HG03095 (cell line): ENCODE measurements at regions not wholly inside any gene's neighbourhood (a gene's known extent, or its start where the extent isn't known, plus 50 kb on each side); places are given as distances from the start of the nearest gene placed in this dataset.

Source experiments
- ATAC-seq: cut with Tn5 transposase; IDR thresholded peaks from one replicate; pipeline ENCODE4 v1.9.1; 2021; ENCODE audit warnings: moderate library complexity; ENCODE audit not compliant: unreplicated experiment

DNA sequence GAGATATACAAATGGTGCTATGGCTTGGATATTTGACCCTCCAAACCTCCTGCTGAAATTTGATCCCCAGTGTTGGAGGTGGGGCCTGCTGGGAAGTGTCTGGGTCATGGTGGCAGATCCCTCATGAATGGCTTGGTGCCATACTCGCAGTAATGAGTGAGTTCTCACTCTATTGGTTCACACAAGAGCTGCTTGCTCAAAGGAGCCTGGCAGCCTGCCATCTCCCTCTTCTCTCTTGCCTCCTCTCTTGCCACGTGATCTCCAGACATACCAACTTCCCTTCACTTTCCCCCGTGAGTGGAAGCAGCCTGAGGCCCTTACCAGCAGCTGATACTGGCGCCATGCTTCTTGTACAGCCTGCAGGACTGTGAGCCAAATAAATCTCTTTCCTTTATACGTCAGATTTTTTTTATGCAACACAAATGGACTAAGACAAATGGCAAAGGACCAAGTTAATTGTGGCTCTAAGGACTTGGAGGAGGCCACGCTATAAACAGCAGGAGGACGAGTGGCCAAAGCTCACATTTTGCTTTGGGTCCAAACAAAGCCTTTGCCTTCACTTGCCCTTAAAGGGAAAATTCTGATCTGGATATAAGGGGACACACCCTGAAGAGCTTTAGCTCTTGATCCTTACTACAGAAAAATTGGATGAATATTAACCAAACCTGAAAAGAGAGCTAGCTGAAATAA, 214.7 kb downstream of the SS18 start:
- ATAC-seq = no peak

DNA sequence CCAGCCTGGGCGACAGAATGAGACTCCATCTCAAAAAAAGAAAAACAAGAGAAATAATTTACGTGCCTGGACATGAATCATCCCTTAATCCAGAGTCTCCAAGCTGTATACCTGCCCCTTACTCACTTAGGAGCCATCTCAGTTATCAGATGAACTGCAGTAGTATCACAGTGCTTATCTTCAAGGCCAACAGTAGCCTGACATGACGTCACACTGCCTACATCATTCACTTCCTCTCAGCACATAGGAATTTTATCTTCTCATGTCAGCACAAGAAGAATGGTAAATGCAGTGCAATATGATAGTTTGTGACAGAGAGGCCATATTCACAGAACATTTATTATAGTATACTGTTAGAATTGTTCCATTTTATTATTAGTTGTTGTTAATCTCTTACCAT, 216.6 kb downstream of the SS18 start:
- ATAC-seq = no peak

DNA sequence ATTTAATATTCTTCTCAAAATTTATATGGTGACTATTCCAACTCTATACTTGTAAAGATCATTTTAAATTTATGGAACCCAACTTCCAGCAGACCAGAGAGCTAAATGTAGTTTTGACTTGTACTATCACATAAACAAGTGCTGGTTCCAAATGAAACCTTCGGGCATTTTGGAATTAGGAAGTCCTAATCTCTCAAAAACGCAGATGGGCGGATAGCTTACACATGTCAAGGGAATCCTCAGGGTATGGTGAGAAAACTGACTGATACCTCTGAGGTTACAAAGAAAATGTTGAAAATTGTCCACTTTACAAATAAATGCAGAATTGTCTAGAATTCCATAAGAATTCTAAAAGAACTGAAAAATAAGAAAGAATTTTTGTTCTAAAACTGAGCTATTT, 224.1 kb downstream of the SS18 start:
- no peak for ATAC-seq

DNA sequence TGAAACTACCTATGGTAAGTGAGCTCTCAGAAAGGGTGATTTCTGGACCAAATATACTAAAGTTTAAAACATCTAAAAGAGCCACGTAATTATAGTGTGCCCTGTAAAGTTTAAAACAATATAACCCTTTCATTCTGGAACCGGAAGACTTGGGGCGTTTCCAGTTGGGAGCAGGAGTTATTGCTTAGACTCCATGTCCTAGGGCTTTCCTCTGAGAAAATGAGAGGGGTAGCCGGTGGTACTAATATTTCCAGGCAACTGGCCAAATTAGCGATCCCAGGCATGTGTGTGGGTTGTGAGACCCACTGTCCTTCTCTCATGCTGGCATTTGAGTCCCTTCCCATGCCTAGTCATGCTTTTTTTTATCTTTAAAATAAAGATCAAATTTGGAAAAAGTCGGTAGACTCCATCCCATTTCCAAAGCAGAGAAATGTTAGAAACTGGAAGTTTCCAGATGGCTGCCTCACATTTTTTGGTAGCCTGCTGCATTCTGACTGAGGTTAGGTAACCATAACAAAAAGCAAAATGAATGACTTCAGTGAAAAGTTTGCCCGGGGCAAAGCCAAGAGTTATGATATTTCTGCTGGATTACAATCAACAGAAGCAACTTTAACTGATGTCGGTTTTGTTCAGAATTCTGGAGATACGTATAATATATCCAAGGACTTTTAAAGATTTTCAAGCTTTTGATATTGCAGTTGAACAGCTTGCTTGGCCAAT, 227.4 kb downstream of the SS18 start:
- no peak for ATAC-seq

DNA sequence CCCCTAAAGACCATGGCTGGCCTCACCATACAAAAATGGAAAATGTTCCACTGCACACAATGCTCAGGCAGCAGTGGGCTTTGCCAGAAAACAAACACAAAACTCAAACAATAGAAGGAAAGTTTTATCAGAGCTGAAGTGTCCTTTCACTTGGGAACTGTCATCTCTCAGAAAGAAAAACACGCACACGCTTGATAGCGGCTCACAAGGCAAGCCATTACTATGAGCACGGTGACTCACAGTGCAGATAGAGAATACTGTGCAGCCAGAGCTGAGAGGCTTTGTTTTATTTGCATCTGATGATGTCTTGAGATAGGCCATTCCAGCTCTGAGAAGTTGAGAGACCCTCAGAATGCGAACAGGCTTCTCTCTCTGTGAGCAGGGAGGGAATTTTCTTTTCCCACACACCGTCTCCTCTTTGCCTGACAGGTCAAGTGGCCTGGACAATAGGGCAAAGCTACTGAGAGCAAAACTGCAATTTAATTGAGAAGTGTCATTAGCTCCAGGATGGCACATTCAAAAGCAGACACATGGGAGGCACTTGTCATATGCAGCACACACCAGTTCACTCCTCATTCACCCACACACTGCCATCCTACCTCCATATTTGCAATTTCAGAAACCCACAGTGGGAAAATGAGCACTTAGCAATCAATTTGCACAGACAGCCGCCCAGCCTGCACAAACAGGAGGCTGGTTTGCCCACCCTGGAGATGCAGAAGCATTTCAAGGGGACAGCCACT, 236.6 kb downstream of the SS18 start:
- ATAC-seq = no peak

DNA sequence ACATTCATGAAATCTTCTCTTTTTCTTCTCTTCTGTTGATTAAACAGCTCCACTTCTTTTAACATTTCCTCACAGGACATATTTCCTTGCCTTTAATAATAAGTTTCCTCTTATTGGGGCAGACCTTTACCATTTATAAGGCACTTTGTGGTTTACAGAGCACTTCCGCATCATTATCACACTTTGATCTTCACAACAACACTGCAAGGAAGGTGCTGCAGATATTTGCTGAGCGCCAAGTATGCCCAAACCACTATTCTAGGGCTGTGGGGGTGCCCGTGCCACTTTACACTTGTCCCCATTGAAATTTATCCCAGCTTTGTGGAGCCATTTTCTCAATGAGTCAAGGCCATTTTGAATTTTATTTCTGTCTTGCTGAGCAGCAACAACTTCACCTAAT, 246.6 kb downstream of the SS18 start:
- ATAC-seq = no peak

DNA sequence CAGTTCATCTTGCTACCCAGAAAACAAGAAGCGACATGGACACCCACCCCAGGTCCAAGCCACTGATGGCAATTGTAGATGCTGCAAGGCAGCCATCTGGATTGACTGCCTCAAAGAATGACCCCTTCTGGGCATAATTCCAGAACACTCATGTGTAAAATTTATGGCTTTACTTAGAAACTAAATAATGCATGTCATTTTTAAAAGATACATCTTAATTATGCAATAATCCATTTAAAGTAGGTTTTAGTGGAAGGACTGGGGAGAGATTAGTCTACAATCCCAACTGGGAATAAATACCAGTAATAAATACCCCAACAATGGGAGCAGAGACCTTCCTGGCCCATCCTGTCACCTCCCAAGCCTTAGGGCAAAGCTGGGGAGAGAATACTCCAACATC, 247.7 kb downstream of the SS18 start:
- ATAC-seq = no peak

DNA sequence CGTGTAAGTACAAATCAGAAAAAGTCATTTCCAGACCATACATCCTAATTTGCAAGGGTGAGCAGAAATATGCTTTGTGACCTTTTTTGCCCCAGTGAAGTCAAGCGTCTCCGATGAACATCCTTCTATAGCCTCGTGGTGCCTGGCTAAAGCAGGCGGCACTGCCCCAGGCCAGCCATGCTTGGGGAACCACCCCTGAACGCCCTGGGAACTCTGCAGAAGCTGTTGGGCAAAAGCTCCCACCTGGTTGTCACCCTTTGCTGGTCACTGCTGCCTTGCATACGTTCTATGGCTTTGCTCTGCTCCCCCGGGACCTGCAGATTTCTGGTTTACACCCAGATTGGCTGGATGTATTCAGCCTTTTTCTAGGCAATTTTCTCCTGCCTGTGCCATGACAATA, 256.4 kb downstream of the SS18 start:
- ATAC-seq = no peak

DNA sequence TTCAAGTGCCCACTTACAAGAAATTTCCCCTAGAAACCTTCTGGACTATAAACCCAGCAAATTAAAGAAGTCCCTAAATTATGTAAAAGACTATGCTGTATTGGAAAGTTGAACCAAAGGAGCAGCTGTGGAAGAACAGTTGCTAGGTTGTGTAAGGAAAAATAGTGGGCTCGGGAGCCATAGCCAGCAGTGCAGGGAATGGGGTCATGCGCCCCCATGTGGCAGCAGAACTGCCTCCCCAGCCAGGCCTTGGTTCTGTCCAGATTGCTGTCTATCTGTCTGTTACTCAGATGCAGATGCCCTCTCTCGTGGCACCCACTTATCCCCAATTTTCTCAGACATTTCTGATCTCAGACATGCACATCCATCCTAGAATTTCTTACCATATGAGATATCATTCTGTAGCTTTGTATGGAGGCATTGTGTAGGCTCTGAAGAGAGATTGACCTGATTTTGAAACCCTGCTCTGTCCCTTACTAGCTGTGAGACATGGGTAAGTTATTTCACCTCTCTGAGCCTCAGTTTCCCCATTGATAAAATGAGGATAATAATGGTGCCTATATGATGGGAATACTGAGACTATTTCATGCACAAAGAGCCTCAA, 258.3 kb downstream of the SS18 start:
- ATAC-seq = no peak

DNA sequence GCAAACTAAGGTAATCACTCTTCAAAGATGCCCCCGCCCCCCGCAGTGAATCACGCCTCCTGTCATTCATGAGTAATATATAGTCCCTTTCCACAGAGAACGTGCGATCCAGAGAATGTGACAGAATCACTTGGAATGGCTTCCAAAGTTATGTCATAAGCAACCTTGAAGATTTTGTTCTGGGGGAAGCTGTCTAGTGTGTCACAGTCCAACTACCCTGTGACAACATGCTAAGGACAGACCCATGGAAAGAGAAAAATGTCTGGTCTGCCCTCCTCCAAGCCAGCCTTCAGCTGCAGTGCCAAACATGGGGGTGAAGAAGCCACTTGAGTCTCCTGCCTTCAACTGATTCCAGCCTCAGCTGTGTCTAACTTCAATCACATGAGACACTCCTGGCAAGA, 259.1 kb downstream of the SS18 start:
- ATAC-seq = no peak

DNA sequence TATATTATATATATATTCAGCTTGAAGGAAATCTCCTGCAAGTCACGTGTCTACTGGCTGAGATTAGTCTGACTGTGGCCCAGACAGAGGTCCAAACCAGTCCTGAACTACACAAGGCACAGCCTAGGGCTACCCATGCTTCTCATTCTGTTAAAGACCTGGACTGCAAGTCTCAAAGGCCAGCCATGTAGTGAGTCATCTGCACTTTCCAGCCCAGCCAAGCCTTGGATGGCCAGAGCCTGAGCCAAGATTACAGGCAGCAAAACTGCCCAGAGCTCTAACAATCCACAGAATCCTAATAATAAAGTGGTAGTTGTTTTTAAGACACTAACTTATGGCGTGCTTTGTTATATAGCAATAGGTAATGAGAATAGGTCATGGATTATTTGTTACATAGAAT, 259.6 kb downstream of the SS18 start:
- no peak for ATAC-seq

DNA sequence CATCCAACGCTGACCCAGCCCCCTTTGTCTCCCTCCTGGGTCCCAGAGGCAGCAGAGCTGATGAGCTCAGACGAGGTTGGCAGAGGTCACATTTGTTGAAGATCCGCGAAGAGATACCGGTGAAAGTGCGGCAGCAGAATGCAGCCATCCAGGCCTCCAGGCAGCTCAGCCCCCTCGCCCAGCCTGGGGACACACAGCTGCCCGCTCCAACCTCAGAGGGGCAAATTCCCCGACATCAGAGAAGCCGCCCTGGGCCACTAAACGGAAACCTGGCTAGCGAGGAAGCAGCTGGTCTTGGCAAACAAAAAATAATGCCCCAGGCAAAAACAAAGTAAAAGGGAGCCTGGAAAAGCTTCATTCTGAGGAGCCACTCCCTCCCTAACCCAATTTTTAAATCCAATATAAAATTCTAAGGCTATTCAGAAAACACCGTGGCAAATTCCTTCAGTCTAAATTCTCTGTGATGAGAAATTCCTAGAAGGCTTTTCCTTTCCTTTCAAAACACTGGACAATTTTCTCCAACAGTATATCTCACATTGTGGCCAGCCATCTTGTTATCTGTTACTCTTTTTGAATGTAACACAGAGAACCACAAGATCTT, 262.4 kb downstream of the SS18 start:
- ATAC-seq = no peak

DNA sequence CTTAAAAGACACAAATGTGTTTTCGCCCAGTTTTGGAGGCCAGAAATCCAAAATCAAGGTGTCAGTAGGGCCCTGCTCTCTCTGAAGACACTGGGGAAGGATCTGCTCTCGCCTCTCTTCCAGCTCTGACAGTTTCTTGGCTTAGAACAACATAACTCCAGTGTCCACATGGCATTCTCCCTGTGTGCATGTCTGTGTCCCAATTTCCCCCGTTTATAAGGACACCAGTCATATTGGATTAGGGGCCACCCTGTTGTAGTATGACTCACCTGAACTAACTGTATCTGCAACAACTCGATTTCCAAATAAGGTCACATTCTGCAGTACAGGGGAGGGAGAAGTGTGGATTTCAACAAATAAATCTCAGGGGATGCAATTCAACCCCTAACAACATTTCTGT, 263.2 kb downstream of the SS18 start:
- no peak for ATAC-seq

DNA sequence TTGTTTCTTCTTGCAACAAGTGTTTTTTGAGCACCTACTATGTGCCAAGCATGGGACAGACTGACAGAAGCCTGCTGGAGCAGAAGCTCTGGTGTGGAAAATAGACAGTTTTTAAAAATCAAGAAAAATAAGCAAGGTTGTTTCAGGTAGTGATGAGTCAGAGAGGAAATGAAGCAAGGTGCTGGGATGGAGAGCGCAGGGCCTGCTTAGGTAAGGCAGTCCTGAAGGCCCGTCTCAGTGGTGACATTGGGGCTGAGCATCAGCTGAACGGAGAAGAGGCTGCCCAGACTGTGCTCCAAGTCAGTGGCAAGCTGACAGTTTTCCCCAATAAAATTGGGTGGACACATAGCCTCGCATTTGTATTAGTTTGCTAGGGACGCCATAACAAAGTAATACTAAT, 263.6 kb downstream of the SS18 start:
- no peak for ATAC-seq

DNA sequence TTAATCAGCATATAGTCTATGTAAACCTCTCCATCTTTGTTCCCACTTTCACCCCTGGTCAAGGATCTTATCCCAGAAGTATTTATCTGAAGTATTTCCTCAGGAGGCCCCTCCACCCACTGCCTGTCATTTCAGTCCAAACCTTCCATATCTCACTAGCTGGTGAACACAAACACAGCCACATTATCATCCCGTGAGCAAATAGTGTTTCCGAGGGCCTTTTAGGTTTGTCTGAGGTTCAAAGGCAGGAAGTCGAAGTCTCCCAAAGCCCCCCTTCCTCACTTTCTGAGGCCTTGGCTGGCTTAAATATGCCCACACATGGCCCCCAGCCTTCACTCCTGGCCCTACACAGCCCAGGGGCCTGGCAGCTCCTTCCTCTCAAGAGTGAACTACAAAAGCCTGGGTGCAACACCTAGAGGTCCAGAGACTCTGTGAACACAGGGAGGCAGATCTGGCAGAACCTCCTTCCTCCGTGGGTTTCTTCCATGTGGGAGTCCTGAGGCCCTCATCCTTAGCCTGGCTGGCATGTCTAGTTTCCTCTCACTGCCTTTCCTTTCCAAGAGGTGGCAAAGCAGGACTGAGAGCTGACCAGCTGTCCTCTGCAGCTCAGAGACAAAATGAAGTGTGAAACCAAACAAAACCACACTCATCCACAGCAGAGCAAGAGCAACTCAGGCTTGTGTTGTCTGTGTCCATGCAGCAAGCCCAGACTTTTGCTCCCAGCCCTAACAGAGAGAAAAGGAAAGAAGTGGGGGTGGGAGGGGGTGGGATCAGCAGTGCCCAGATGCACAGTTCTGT, 264.2 kb downstream of the SS18 start:
- ATAC-seq = no peak

DNA sequence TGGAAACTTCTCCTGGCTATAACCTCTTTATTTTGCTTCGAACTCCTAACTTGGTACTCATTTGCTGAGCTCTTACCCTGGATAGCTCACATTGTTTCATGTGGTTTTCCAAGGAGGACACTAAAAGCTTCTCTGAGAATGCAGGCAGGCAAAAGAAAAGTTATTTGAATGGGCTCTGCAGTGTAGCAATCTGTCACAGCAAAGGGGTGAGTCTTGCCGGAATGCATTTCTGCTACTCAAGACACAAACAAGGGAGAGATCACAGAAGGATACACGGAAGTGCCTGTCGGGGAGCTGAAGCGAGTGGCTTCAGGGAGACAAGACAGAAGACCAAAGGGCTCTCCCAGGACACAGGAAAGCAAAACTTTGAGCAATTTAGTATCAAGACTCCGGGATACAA, 265.4 kb downstream of the SS18 start:
- ATAC-seq = no peak

DNA sequence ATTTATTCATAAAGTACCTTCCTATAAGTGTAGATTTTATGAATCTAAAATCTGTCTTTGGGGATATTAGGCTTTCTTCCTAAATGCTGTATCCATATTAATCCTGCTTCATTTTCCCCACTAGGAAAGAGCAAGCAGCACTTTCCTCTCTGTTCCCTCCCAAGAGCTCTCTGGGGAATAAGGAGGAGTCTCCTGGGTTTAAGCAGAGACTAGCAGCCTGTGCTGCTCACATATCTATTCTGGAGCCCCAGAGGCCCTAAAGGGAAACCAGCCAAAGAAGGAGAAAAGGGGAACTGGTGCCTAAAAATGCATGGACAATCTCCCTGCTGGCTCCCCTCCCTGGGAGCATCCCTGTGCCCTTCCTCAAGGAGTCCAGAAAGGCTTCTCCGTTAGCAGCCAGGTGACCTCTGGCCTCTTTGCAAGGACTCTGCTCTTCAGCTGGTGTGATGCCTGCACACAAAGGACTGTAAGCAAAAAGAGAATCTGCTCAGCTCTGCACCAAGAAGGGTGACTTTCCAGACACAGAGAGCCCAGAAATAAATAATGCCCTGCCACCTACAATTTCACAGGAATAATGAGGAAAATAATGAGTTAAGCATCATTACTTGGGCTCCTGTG, 270.6 kb downstream of the SS18 start:
- ATAC-seq = no peak

DNA sequence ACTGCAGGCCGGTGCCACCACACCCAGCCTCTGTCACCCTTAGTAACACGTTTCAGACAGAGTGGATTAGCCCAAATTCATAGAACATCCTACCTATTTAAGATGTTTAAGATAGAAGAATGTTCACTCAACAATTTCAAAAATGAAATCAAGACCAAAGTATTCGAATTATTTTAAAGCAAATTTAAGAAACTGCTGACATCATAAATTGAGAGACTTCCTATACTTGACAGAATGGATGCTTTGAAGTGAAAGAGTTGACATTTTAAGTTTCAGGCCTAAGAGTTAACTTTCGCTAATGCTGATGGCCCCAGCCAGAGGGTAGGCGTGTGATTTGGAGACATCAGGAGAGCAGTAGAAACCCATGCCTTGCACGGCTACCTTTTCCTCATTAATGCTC, 271.9 kb downstream of the SS18 start:
- ATAC-seq = no peak

DNA sequence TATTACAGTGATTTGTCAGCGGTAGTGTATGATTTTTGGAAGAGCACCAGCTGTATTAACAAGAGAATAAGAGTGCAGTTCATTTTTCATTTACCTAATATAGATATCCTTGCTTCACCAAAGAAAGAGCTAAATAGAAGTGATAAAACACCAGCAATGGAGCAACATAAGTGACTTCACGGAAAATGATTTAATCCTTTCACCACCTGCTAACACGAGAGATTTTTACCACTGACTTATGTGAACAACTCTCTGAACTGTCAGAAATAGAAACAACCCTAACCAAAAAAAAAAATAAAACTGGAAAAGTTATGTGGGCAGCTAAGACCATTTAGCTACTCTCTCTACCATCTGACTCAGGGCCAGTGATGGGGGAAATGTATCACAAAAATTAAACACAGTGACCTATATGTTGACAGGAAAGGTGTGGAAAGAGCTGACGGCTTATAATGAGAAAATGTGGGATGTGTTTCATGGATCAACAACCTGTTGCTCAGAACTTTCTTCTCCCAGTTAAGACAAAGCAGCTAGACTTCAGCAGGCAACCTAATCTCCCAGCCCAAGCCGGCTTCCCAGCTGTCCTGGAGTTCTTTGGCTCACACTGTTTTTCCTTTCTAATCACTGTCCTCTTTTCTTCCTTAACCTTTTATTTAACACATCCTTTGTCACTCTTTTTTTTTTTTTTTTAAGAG, 272.7 kb downstream of the SS18 start:
- ATAC-seq = no peak

DNA sequence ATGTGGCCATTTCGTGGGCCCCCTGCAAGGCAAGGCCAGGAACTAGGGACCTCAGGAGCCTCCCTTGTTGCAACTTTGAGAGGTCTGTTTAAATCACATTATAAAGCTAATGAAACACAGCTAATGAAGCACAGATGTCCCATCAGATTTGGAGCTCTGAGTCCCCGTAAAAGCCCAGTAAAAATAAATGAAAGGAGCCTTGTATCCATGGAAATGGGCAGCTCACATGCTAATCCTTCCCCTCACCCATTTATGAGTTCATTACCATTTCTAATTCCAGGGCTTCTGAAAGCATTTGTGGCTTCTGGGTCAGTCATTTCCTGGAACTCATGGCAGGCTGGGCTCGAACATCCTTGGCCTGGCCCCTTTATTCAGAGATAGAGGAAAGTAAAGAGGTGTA, 274.8 kb downstream of the SS18 start:
- ATAC-seq = no peak
